GM19025 (cell line): ENCODE measurements at regions not wholly inside any gene's neighbourhood (a gene's known extent, or its start where the extent isn't known, plus 50 kb on each side); places are given as distances from the start of the nearest gene placed in this dataset.

Experiments
- ATAC-seq: cut with Tn5 transposase; IDR thresholded peaks from one replicate; pipeline ENCODE4 v1.9.1; 2021; ENCODE audit warnings: mild to moderate bottlenecking, low read depth, moderate library complexity; ENCODE audit not compliant: unreplicated experiment

GRCh38 chr17:77266891-77267341 lies 126.1 kb downstream of the SEC14L1 start:
- ATAC-seq = no peak

- no peak for ATAC-seq
These were observed 129.2 kb downstream of the SEC14L1 start for GRCh38 chr17:77269696-77270681.

DNA sequence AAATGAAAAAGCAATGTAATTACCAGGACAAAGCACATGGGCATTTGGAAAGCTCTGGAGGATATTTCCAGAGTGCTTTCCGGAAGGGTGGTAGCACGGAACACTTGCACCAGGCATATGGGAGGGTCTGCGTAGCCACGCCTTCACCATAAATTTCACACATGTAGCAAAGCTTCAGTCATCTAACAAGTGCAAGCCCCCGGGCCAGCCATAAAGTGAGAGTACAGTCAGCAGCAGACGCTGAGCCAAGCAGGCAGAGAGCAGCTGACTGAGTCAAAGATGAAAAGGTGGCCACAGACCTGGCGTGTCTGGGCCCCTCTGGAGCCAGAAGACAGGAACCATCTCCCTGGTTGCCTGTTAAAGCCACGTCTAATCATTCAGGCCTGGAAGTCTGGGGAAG lies 130.6 kb downstream of the SEC14L1 start:
- no peak for ATAC-seq

- no peak for ATAC-seq
These were observed 132.8 kb downstream of the SEC14L1 start for GRCh38 chr17:77273397-77274085.

GRCh38 chr17:77274096-77274845 lies 133.5 kb downstream of the SEC14L1 start:
- no peak for ATAC-seq

- no peak for ATAC-seq
These were observed 138.9 kb downstream of the SEC14L1 start for GRCh38 chr17:77279448-77280303.

DNA sequence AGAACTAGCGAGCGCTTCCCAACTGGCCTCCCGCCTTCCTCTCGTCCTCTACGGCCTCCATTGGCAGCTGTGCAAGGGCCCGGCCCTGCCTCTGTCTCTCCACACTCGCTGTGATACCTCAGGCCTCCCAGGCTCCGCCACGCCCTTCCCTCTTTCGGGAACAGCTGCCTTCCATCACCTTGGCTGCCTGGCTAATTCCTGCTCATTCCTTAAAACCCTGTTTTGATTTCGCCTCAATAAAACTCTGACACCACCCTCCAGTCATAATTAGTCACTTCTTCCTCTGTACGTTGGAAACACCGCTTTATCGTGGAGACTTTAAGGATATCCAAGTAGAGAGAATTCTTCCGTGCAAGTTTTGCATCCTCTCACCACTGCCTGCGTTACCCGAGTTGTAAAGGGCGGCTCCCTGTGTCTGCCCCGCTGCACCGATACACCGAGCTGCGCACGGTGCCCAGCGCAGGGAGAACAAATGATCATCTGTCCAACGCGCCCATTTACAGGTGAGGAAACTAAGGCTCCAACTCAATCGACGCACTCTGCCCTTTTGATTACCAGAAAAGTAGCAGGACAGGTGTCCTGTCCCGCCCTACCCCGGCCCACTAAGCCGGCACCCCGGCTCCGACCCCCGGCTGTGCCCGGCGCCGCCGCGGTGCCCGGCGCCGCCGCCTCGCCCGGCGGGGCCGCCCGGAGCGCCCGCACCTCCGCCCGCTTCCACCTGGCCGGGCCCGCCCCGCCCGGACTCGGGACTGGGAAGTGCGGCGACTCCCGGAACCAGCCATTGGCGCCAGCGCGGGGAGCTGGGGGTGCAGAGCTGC lies 139.7 kb downstream of the SEC14L1 start:
- peak; percentile 38 for ATAC-seq

DNA sequence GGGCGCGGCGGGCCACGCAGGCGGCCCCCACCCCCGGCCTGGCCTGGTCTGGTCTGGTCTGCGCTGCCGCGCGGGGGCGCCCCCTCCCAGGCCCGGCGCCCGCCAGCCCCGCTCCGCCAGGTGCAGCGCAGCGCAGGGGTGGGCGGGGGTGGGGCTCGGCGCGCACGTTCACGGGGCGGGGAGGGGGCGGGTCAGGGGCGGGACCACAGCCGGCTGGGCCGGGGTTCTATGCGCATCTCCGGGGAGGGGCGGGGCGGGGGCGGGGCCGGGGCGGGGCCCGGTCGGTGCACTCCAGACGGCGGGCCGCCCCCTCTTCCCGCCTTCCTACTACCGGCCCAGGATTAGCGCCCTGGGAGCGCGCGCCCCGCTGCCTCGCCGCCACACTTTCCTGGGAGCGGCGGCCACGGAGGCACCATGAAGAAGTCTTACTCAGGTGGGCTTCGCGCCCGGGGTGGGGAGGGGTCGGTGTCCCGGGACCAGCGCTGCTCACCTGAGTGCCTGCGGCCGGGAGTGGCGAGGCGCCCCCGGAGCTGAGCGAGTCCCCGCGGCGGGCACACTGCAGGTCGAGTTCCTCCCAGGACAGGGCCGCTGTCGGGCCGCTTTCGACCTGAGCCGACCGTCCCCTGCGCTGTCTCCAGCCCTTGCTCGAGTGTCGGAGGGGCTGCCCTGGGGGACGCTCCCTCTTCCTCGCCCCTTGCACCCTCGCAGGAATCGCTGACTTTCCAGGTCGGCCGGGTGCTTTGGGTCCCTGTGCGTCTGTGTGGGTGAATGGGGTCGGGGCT lies 140.5 kb downstream of the SEC14L1 start:
- peak; percentile 72 for ATAC-seq

GRCh38 chr17:77281904-77282367 lies 141.2 kb downstream of the SEC14L1 start:
- no peak for ATAC-seq

GRCh38 chr17:77282524-77283515 lies 142.1 kb downstream of the SEC14L1 start:
- no peak for ATAC-seq

- no peak for ATAC-seq
These were observed 143.4 kb downstream of the SEC14L1 start for GRCh38 chr17:77284023-77284617.

DNA sequence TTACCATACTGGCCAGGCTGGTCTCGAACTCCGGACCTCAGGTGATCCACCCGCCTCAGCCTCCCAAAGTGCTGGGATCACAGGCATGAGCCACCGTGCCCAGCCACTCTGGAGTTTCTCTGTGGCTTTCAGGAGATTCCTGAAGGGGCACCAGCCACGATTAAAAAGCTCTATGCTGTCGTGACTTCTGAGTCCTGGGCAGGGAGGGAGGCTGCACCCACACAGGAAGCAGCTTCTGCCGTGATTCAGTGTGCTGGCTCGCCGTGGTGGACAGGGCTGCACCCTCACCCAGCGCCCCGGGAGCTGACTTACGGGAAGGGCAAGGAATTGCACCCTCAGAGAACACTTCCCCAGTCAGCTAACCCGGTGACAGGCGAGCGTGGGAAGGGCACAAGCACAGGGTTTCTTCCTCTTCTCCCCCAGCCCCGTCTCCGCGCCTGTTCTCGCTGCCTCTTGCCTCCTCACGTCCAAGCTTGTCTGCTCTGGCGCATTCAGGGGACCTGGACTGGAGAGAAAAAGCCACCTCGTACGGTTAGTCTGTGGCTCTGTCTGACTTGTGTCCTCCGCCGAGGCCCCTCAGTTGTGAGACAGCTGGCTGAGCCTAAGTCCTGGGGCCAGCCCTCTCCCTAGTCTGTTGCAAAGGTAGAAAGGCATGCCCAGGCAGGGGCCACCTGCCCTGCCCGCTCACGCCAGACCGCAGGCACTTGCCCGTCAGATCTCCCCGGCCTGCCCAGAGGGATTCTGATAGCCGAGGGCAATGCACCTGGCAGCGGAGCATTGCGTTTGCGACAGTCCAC lies 145.0 kb downstream of the SEC14L1 start:
- ATAC-seq = no peak

GRCh38 chr17:77286391-77286640 lies 145.5 kb downstream of the SEC14L1 start:
- no peak for ATAC-seq

DNA sequence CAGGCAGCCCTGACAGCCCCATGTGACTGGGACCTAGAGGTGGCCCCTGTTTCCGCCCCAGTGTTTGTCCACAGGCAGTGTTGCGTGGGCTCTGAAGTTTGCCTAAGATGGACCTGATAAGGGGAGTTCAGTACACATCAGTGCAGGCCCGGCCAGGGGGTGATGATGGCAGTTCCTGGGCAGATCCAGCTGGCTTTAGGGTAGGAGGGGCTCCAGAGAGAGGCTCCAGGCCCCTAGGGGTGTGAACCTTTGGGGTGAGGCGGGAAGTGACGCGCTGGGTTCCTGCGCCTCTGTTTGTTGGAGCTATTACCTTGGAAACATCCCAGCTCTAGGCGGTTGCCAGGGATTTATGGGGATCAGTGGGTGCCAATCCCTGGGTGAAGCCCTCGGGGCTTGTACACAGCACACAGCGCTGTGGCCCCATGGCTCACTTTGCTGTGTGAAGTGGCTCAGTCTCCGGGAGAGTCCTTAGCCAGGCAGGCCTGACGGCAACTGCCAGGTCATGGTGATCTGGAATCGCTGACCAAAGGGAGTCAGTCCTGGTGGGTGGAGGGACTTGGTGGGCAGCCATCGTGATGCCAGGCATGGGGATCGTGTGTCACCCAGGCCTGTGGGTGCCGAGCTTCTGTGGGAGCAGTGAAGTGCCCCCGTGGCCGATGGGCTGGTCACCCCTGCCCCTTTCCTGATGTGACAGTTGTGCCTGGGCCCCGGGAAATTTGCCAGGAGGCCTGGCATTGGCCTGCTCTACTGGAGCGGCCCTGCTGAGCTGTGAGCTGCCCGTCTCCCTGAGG lies 146.1 kb downstream of the SEC14L1 start:
- ATAC-seq = no peak

- ATAC-seq = no peak
These were observed 146.8 kb downstream of the SEC14L1 start for GRCh38 chr17:77287432-77288068.
